Gastroesophageal sphincter (tissue), 4 donors: ENCODE measurements at regions not wholly inside any gene's neighbourhood (a gene's known extent, or its start where the extent isn't known, plus 50 kb on each side); places are given as distances from the start of the nearest gene placed in this dataset.

Source experiments
- ATAC-seq: fragments of 150-250 bp; one replicate; pipeline ENCODE4 v1.9.1; 2016; ENCODE audit warnings: mild to moderate bottlenecking, moderate library complexity
- H3K27ac ChIP-seq, 4 donors: fragments of 200-600 bp; sonication (generic) in 3 of 4; 1 replicate in 3 of 4; 2 replicates in 1 of 4; pipeline ENCODE4 v1.5.1; 2016 to 2019
- H3K27me3 ChIP-seq: fragments of 200-600 bp; sonication (generic); one replicate; pipeline ENCODE4 v1.5.1; 2019
- H3K36me3 ChIP-seq, 2 donors: fragments of 200-600 bp; sonication (generic); one replicate each; pipeline ENCODE4 v1.5.1; 2019; ENCODE audit warnings: control low read depth in 1 of 2
- H3K4me1 ChIP-seq, 3 donors: fragments of 200-600 bp; sonication (generic); 1 replicate in 2 of 3; 2 replicates in 1 of 3; pipeline ENCODE4 v1.5.1; 2016 to 2019; ENCODE audit warnings: control low read depth in 2 of 3
- H3K4me3 ChIP-seq, 2 donors: fragments of 200-600 bp; sonication (generic); one replicate each; pipeline ENCODE4 v1.5.1; 2019; ENCODE audit warnings: mild to moderate bottlenecking in 1 of 2, moderate library complexity in 1 of 2
- H3K9me3 ChIP-seq, 3 donors: fragments of 200-600 bp; sonication (generic); one replicate each; pipeline ENCODE4 v1.5.1; 2017 to 2019; ENCODE audit warnings: control low read depth in 2 of 3
- CTCF ChIP-seq, 4 experiments: fragments of 200-600 bp in 2 of 4; fragments of 450-650 bp in 2 of 4; sonication (generic) in 1 of 4; IDR thresholded peaks; one replicate each; pipeline ENCODE4 v1.5.1; 2017 to 2019; ENCODE audit warnings: antibody characterized with exemption in 4 of 4, mild to moderate bottlenecking in 2 of 4, moderate library complexity in 2 of 4
- EP300 ChIP-seq: sonication (generic); formaldehyde crosslinking; IDR thresholded peaks from one replicate; pipeline ENCODE4 v1.6.1; 2017; ENCODE audit warnings: antibody characterized with exemption, mild to moderate bottlenecking
- POLR2A ChIP-seq, 2 donors: fragments of 450-650 bp; IDR thresholded peaks; one replicate each; pipeline ENCODE4 v1.6.1; 2017; ENCODE audit warnings: antibody characterized with exemption in 2 of 2, mild to moderate bottlenecking in 2 of 2, moderate library complexity in 1 of 2
- POLR2AphosphoS5 ChIP-seq: sonication (generic); formaldehyde crosslinking; IDR thresholded peaks from one replicate; pipeline ENCODE4 v1.6.1; 2017; ENCODE audit warnings: antibody characterized with exemption
- WGBS, 2 donors: methylation state at CpG; one replicate each; pipeline ENCODE4 v1.1.5; 2018; ENCODE audit warnings: low coverage in 1 of 2; 5-methylcytosine and 5-hydroxymethylcytosine counted together

- H3K4me3 ChIP-seq = no peak overlapping the region
- TF ChIP-seq EP300 (no peak), POLR2AphosphoS5 (no peak), POLR2A (IDR thresholded peaks at IDR 0.05) (no peak), CTCF (IDR thresholded peaks at IDR 0.05) (no peak)
- no peak for ATAC-seq
- H3K36me3 ChIP-seq = no peaks in the 10 kb centered on the region
- WGBS, 2 donors = 67 to 75% methylated on average over 1 to 11 of the region's 12 CpGs
- H3K27ac ChIP-seq = no peak overlapping the region
- H3K27me3 ChIP-seq = peaks cover 29% of the 10 kb centered on the region
- peaks cover 0 to 24% (median 0%) of the 10 kb centered on the region in 3 donors for H3K9me3 ChIP-seq
- no peaks in the 10 kb centered on the region for H3K4me1 ChIP-seq
Measured at GRCh38 chr16:54381601-54382313, 95.2 kb upstream of the IRX3 start.

DNA sequence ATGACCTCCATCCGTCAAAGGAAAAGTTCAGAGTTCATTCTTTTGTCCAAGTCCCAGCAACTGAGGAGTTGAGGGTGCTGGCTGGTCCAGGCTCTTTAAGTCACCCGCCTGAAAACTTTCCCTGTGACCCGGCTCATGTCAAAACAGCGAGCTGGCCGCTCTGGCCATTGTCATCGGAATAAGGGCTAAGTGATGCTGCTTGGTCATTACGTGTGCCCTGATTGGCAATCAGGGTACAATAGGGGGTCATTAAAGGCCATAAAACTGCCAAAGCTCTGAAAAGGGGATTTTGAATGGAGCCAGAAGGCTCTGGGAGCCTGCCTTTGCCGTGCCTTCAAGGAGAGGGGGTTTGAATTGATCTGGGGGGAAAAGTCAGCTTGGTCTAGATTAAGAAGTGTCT lies 88.5 kb upstream of the IRX3 start:
- 42 to 55% methylated on average over 2 to 4 of the region's 8 CpGs for WGBS, 2 donors
- Histone ChIP-seq H3K4me3 (no peak overlapping the region), H3K4me1 (no peaks in the 10 kb centered on the region), H3K36me3 (no peaks in the 10 kb centered on the region), H3K9me3 (peaks cover 0 to 3% (median 0%) of the 10 kb centered on the region in 3 donors), H3K27me3 (peaks cover 73% of the 10 kb centered on the region), H3K27ac (no peak overlapping the region)
- no peak for TF ChIP-seq EP300
- TF ChIP-seq CTCF (IDR thresholded peaks at IDR 0.05) = no peak
- no peak for TF ChIP-seq POLR2AphosphoS5
- TF ChIP-seq POLR2A (IDR thresholded peaks at IDR 0.05) = no peak
- no peak for ATAC-seq

DNA sequence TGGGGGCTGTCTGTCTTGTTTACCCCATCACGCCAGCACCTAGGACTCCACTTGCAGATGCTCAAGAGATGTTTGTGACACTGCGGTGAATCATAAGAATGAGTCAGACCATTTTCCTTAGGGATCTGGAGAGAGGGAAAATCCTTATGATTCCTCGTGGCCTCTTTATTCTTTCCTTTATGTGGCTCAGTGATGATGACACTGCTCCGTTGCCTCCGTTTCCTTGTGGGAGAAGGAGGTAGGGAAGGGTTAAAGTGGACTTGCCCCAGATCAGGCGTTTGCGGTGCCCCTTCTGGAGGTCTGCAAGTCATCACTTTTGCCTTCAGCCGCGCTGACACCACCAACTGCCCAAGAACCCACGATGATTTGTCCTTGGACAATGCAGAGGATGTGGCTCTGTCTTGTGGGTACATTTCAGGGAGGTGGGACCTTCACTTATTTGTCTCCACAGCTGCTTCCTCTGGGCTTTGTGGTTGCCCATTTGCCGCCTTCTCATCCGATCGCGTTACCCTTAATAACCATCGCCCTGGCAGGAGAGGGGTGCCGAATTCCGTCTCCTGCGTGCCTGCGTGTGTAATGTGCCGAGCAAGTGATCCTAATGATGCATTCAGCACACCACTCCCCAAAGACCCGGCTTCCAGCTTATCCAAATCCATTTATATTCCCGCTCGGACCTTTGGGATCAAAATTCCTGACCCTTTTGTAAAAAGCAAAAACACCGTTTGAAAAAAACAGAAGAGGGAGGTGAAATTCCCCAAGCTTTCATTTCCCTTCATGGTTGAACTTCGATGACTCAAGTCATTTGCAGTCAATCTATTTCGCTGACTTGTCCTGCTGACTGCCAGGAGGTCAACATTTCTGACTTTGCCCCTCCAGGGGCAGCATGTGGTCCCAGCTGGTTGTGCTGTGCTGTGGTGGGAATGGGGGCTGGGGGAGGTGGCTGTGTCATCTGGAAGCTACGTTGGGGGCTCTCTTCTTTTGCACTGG lies 87.2 kb upstream of the IRX3 start:
- peaks cover 85% of the 10 kb centered on the region for H3K27me3 ChIP-seq
- no peak overlapping the region for H3K4me3 ChIP-seq
- ATAC-seq = no peak
- no peaks in the 10 kb centered on the region for H3K9me3 ChIP-seq
- H3K4me1 ChIP-seq = no peaks in the 10 kb centered on the region
- WGBS, 2 donors = 20 to 26% methylated on average over 15 to 20 of the region's 27 CpGs
- no peaks in the 10 kb centered on the region for H3K36me3 ChIP-seq
- no peak for TF ChIP-seq EP300
- no peak for TF ChIP-seq POLR2AphosphoS5
- TF ChIP-seq CTCF (IDR thresholded peaks at IDR 0.05) = no peak
- no peak for TF ChIP-seq POLR2A (IDR thresholded peaks at IDR 0.05)
- no peak overlapping the region for H3K27ac ChIP-seq

DNA sequence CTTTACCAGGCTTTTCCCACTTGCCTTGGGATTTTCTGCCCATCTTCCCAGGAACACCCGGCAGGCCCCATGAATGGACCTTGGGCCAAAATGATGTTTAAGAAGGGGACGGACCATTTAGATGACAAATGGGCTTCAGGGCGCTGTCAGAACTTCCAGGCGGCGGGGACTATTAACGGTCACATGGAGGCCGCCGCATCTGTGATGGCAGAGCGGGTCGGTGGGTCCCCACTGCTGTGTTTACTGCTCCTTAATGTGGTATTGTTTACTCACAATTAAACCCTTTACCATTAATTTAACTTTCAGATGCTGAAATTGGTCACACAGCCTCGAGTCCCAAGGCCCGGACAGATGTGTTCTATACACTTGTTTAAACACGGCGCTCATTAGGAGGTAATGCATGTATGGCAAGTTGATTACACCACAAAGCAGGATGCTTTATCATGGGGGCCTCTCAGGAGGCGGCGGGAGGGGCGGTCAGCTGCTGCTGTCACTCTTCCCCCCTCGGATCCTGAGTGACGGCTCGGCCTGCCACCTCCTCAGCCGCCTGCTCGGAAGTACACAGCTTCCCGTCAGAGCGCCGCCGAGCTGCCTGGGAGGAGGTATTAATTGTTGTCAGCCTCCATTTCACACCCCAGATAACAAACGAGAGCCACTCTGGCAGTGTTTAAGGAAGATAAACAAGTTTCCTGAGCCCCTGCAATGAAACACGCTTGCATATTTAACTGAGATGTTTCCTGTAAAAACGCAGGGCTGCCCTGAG lies 83.9 kb upstream of the IRX3 start:
- WGBS, 2 donors = 35 to 65% methylated on average over 8 to 12 of the region's 29 CpGs
- ATAC-seq = no peak

More for the DNA sequence above, 83.9 kb upstream of the IRX3 start:
- Histone ChIP-seq H3K36me3 (no peaks in the 10 kb centered on the region), H3K27ac (no peak overlapping the region), H3K4me3 (no peak overlapping the region), H3K9me3 (no peaks in the 10 kb centered on the region), H3K27me3 (peaks cover 67% of the 10 kb centered on the region), H3K4me1 (no peaks in the 10 kb centered on the region)
- TF ChIP-seq POLR2A (IDR thresholded peaks at IDR 0.05) (no peak), POLR2AphosphoS5 (no peak), EP300 (no peak), CTCF (IDR thresholded peaks at IDR 0.05) (no peak)
